ENCODE measurements at regions not wholly inside any gene's neighbourhood (a gene's known extent, or its start where the extent isn't known, plus 50 kb on each side); places are given as distances from the start of the nearest gene placed in this dataset.

GRCh38 chr10:30758338-30758737, 128.8 kb upstream of the LYZL2 start:
- WGBS (ENCODE audit: extremely low coverage, insufficient read length, low lambda C conversion rate), result no CpG with 5 or more reads among the region's 1 CpG
- no peaks in the 10 kb centered on the region for H3K79me2 ChIP-seq (ENCODE audit: insufficient read depth, low read length)

More at GRCh38 chr10:30758338-30758737, 128.8 kb upstream of the LYZL2 start:
- no peak overlapping the region for H2BK12ac ChIP-seq (ENCODE audit: insufficient read length, low read depth, low read length)
- H3K9me3 ChIP-seq (ENCODE audit: control insufficient read depth, low read depth, low read length), result no peaks in the 10 kb centered on the region
- Mint-ChIP-seq H3K9me3 (peaks cover 8 to 12% of the 10 kb centered on the region in 2 experiments), H3K36me3 (ENCODE audit: insufficient read depth in 1 of 3, low read depth in 3 of 3) (peaks cover 0 to 12% (median 2%) of the 10 kb centered on the region in 3 experiments; a peak in 4 of 7 replicates), H3K27ac (no peak overlapping the region), H3K27me3 (ENCODE audit: low read depth) (peaks cover 1% of the 10 kb centered on the region; the same call in 1 of the 2 replicates), H3K4me1 (no peaks in the 10 kb centered on the region), H3K4me3 (no peak overlapping the region)
- no peak overlapping the region for H2BK15ac ChIP-seq (ENCODE audit: low read depth, low read length)
- H3K23me2 ChIP-seq (ENCODE audit: insufficient read length, low read depth, low read length, poor library complexity, severe bottlenecking), result no peaks in the 10 kb centered on the region
- no peak overlapping the region for H3K18ac ChIP-seq (ENCODE audit: insufficient read length, low read depth, low read length)
- H3K27me3 ChIP-seq (ENCODE audit: insufficient read depth, low read length), result no peaks in the 10 kb centered on the region
- no peak overlapping the region for H2AFZ ChIP-seq (ENCODE audit: low read length)
- no peak overlapping the region for H3K4ac ChIP-seq (ENCODE audit: low read depth, low read length)
- no peak overlapping the region for H3K4me2 ChIP-seq (ENCODE audit: insufficient read depth, insufficient read length, low read length)
- no peak overlapping the region for H3T11ph ChIP-seq (ENCODE audit: low read length)
- no peak overlapping the region for H3K27ac ChIP-seq (ENCODE audit: insufficient read length, low read depth, low read length)
- no peak overlapping the region for H4K8ac ChIP-seq (replicated peaks; ENCODE audit: insufficient read length, low read depth, low read length)
- no peaks in the 10 kb centered on the region for H3K79me1 ChIP-seq (ENCODE audit: insufficient read depth, low read depth, low read length, poor library complexity, severe bottlenecking)
- H4K20me1 ChIP-seq (ENCODE audit: control insufficient read depth, insufficient read depth, insufficient read length), result no peaks in the 10 kb centered on the region
- no peak for DNase-seq
- H3K56ac ChIP-seq (ENCODE audit: insufficient read length, low read depth, low read length), result no peak overlapping the region
- H2BK5ac ChIP-seq (ENCODE audit: insufficient read length, low read length), result no peak overlapping the region
- H3K23ac ChIP-seq (ENCODE audit: insufficient read length, low read depth, low read length), result no peak overlapping the region
- no peak overlapping the region for H3K14ac ChIP-seq (ENCODE audit: insufficient read depth, low read length)
- no peaks in the 10 kb centered on the region for H3K4me1 ChIP-seq (ENCODE audit: insufficient read depth, low read length)
- no peak overlapping the region for H2AK5ac ChIP-seq (ENCODE audit: insufficient read length, low read length)
- H2BK120ac ChIP-seq (ENCODE audit: low read depth, low read length, poor library complexity, severe bottlenecking), result no peak overlapping the region
- no peak overlapping the region for H4K91ac ChIP-seq (ENCODE audit: insufficient read length, low read depth, low read length)
- TF ChIP-seq CTCF (conservative IDR thresholded peaks at IDR 0.05), result no peak
- no peak overlapping the region for H4K5ac ChIP-seq (ENCODE audit: insufficient read length, low read depth, low read length)
- no peak overlapping the region for H3K9ac ChIP-seq (ENCODE audit: extremely low read depth, insufficient read length, low read length)
- H2BK20ac ChIP-seq (ENCODE audit: low read depth, low read length, poor library complexity, severe bottlenecking), result no peak overlapping the region

Data from H9 (cell line).